WTC11 (cell line): ENCODE measurements at regions not wholly inside any gene's neighbourhood (a gene's known extent, or its start where the extent isn't known, plus 50 kb on each side); places are given as distances from the start of the nearest gene placed in this dataset.
"Not testable (repeated sequence)": the region's sequence is repeated elsewhere in the genome, so short reads cannot be mapped to it uniquely, and the experiment has no call there.

Experiments
- ATAC-seq: fragments of 200-7000 bp; cut with Tn5 transposase; 2 replicates; pipeline ENCODE4 v1.10.0; 2021; ENCODE audit warnings: mild to moderate bottlenecking, moderate library complexity
- CTCF ChIA-PET: fragments of 300-600 bp; sonication (Branson Sonifier 250); formaldehyde crosslinking; loops from one replicate; lab custom pipeline; 2021; ENCODE audit warnings: antibody characterized with exemption; lab: Charles Lee
- POLR2A ChIA-PET: fragments of 350-600 bp; sonication (Branson Sonifier 250); formaldehyde crosslinking; loops from one replicate; lab custom pipeline; 2021; ENCODE audit warnings: antibody characterized with exemption; lab: Charles Lee
- DNase-seq: peaks from one replicate; pipeline ENCODE4 v3.0.0; 2021; ENCODE audit warnings: low spot score
- H3K27ac Mint-ChIP-seq: 2 replicates; pipeline ENCODE4 v1.8.0; 2021; ENCODE audit warnings: mixed read lengths
- H3K27me3 Mint-ChIP-seq: 2 replicates; pipeline ENCODE4 v1.8.0; 2021; ENCODE audit warnings: low read depth, mild to moderate bottlenecking, moderate library complexity, mixed read lengths
- H3K36me3 Mint-ChIP-seq: 2 replicates; pipeline ENCODE4 v1.8.0; 2021; ENCODE audit warnings: mixed read lengths
- H3K4me1 Mint-ChIP-seq: 2 replicates; pipeline ENCODE4 v1.8.0; 2022; ENCODE audit warnings: mixed read lengths
- H3K4me3 Mint-ChIP-seq: 2 replicates; pipeline ENCODE4 v1.8.0; 2021; ENCODE audit warnings: mild to moderate bottlenecking, moderate library complexity, mixed read lengths
- H3K9me3 Mint-ChIP-seq: 2 replicates; pipeline ENCODE4 v1.8.0; 2021; ENCODE audit warnings: mixed read lengths
- ATF3 ChIP-seq: sonication (generic); formaldehyde crosslinking; conservative IDR thresholded peaks from 2 replicates; pipeline ENCODE4 v1.8.1; 2022; ENCODE audit warnings: mild to moderate bottlenecking, missing genetic modification reagents
- CTCF ChIP-seq: fragments of 200-600 bp; IDR thresholded peaks from 2 replicates; pipeline ENCODE4 v1.8.0; 2022; ENCODE audit warnings: antibody characterized with exemption
- ETV6 ChIP-seq: sonication (generic); formaldehyde crosslinking; IDR thresholded peaks from 2 replicates; pipeline ENCODE4 v1.8.1; 2022; ENCODE audit warnings: mild to moderate bottlenecking, missing genetic modification reagents
- GABPB1 ChIP-seq: sonication (generic); formaldehyde crosslinking; IDR thresholded peaks from 2 replicates; pipeline ENCODE4 v1.8.1; 2023; ENCODE audit warnings: mild to moderate bottlenecking, missing genetic modification reagents
- IRF1 ChIP-seq: sonication (generic); formaldehyde crosslinking; IDR thresholded peaks from 2 replicates; pipeline ENCODE4 v1.8.0; 2023; ENCODE audit warnings: missing genetic modification reagents
- MXD4 ChIP-seq: fragments of 250-450 bp; sonication (Bioruptor Pico); IDR thresholded peaks from 2 replicates; pipeline ENCODE4 v1.8.0; 2021; ENCODE audit warnings: mild to moderate bottlenecking, moderate library complexity, borderline replicate concordance
- NFATC4 ChIP-seq: fragments of 250-450 bp; sonication (Bioruptor Pico); IDR thresholded peaks from 2 replicates; pipeline ENCODE4 v1.9.0; 2021; ENCODE audit warnings: mild to moderate bottlenecking
- NFYB ChIP-seq: sonication (generic); formaldehyde crosslinking; conservative IDR thresholded peaks from 2 replicates; pipeline ENCODE4 v1.8.0; 2022; ENCODE audit warnings: low read depth, missing genetic modification reagents
- NR3C1 ChIP-seq: sonication (generic); formaldehyde crosslinking; conservative IDR thresholded peaks from 2 replicates; pipeline ENCODE4 v1.8.1; 2023; ENCODE audit warnings: low read depth, mild to moderate bottlenecking, missing genetic modification reagents
- OVOL2 ChIP-seq: fragments of 250-450 bp; sonication (Bioruptor Pico); IDR thresholded peaks from 2 replicates; pipeline ENCODE4 v1.9.0; 2021; ENCODE audit warnings: mild to moderate bottlenecking, borderline replicate concordance
- SMAD3 ChIP-seq: sonication (generic); formaldehyde crosslinking; IDR thresholded peaks from 2 replicates; pipeline ENCODE4 v1.8.0; 2022; ENCODE audit warnings: missing genetic modification reagents, mild to moderate bottlenecking, borderline replicate concordance
- SP1 ChIP-seq: sonication (generic); formaldehyde crosslinking; conservative IDR thresholded peaks from 2 replicates; pipeline ENCODE4 v1.8.1; 2022; ENCODE audit warnings: missing genetic modification reagents
- TP53 ChIP-seq: sonication (generic); formaldehyde crosslinking; IDR thresholded peaks from 2 replicates; pipeline ENCODE4 v1.8.1; 2023; ENCODE audit warnings: mild to moderate bottlenecking, missing genetic modification reagents
- TF ChIP-seq, protein P1 (sequence below): sonication (generic); formaldehyde crosslinking; IDR thresholded peaks from 2 replicates; pipeline ENCODE4 v1.8.1; 2022; ENCODE audit warnings: missing genetic modification reagents, borderline replicate concordance

DNA sequence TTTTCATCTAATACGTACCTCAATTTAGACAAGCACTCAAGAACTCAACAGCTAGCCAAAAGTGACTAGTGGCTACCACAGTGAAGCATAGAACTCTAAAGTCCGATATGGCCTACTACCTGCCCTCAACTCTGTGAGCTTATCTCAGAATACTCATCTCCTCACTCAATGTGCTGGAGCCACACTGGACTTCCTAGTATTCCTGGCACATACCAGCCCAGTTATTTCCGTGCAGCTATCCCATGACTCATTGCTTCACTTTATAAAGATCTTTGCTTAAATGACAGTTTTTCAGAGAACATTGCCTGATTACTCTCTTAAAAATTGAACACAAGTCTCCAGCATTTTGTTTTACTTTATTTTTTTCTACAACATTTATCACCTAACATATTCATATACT, 524.7 kb downstream of the PYDC2 start:
- H3K27ac Mint-ChIP-seq = no peak overlapping the region

DNA sequence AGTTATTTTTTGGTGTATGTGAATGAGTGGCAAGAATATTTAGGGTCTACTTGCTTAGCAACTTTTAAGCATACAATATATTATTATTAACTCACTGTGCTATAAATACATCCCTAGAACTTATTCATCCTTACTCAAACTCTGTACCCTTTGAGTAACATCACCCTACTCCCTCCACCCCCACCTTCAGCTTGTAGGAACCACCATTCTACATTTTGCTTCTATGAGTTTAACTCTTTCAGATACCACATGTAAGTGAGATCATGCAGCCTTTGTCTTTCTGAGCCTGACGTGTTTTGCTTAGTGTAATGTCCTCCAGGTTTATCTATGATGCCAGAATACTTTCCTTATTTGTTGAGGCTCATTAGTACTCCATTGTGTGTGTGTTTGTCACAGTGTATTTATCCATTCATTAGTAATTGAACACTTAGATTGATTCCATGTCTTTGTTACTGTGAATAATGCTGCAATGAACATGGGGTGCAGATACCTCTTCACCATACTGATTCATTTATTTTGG, 526.9 kb downstream of the PYDC2 start:
- DNase-seq = no peak
- POLR2A ChIA-PET = no interaction called here
- peaks cover 25% of the 10 kb centered on the region for H3K36me3 Mint-ChIP-seq
- H3K27ac Mint-ChIP-seq = no peak overlapping the region
- no peak for ATAC-seq
- H3K4me1 Mint-ChIP-seq = no peaks in the 10 kb centered on the region
- no peak overlapping the region for H3K4me3 Mint-ChIP-seq
- TF ChIP-seq GABPB1 (CRISPR knock-in tag) = no peak
- TF ChIP-seq NFYB (CRISPR knock-in tag) = no peak
- no peak for TF ChIP-seq CTCF
- no peak for TF ChIP-seq TP53 (CRISPR knock-in tag)
- TF ChIP-seq IRF1 = no peak
- TF ChIP-seq ETV6 (CRISPR knock-in tag) = no peak
- no peaks in the 10 kb centered on the region for H3K27me3 Mint-ChIP-seq
- CTCF ChIA-PET = no interaction called here
- H3K9me3 Mint-ChIP-seq = peaks cover 34% of the 10 kb centered on the region

More for the DNA sequence above, 524.7 kb downstream of the PYDC2 start:
- Mint-ChIP-seq H3K27me3 (no peaks in the 10 kb centered on the region), H3K9me3 (peaks cover 16% of the 10 kb centered on the region), H3K36me3 (peaks cover 4% of the 10 kb centered on the region), H3K4me1 (no peaks in the 10 kb centered on the region), H3K4me3 (no peak overlapping the region)
- CTCF ChIA-PET = no interaction called here
- DNase-seq (no peak), ATAC-seq (no peak)
- TF ChIP-seq MXD4 (CRISPR knock-in tag) (no peak), ATF3 (no peak), NFATC4 (CRISPR knock-in tag) (no peak), OVOL2 (CRISPR knock-in tag) (no peak), IRF1 (no peak), NR3C1 (CRISPR knock-in tag) (no peak), SMAD3 (no peak), CTCF (no peak), ETV6 (CRISPR knock-in tag) (no peak), SP1 (CRISPR knock-in tag) (no peak)
- TF ChIP-seq, protein P1, sequence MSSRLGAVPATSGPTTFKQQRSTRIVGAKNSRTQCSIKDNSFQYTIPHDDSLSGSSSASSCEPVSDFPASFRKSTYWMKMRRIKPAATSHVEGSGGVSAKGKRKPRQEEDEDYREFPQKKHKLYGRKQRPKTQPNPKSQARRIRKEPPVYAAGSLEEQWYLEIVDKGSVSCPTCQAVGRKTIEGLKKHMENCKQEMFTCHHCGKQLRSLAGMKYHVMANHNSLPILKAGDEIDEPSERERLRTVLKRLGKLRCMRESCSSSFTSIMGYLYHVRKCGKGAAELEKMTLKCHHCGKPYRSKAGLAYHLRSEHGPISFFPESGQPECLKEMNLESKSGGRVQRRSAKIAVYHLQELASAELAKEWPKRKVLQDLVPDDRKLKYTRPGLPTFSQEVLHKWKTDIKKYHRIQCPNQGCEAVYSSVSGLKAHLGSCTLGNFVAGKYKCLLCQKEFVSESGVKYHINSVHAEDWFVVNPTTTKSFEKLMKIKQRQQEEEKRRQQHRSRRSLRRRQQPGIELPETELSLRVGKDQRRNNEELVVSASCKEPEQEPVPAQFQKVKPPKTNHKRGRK (CRISPR knock-in tag) = no peak
- TF ChIP-seq, all 79 proteins: peak for 0
- POLR2A ChIA-PET = interaction anchor here (0.6 kb wide), 1 partner anchor 76 kb away, joined by 3 read pairs; no protein-coding TSS in a partner anchor

GRCh38 chr3:191993952-191994351, 533.0 kb downstream of the PYDC2 start:
- POLR2A ChIA-PET, H3K27me3 Mint-ChIP-seq, DNase-seq, CTCF ChIA-PET, ATAC-seq, H3K27ac Mint-ChIP-seq, H3K4me3 Mint-ChIP-seq: not testable (repeated sequence)
- peaks cover 19% of the 10 kb centered on the region for H3K4me1 Mint-ChIP-seq
- H3K9me3 Mint-ChIP-seq = peaks cover 79% of the 10 kb centered on the region
- H3K36me3 Mint-ChIP-seq = peaks cover 64% of the 10 kb centered on the region
